ENCODE measurements at regions not wholly inside any gene's neighbourhood (a gene's known extent, or its start where the extent isn't known, plus 50 kb on each side); places are given as distances from the start of the nearest gene placed in this dataset.

DNA sequence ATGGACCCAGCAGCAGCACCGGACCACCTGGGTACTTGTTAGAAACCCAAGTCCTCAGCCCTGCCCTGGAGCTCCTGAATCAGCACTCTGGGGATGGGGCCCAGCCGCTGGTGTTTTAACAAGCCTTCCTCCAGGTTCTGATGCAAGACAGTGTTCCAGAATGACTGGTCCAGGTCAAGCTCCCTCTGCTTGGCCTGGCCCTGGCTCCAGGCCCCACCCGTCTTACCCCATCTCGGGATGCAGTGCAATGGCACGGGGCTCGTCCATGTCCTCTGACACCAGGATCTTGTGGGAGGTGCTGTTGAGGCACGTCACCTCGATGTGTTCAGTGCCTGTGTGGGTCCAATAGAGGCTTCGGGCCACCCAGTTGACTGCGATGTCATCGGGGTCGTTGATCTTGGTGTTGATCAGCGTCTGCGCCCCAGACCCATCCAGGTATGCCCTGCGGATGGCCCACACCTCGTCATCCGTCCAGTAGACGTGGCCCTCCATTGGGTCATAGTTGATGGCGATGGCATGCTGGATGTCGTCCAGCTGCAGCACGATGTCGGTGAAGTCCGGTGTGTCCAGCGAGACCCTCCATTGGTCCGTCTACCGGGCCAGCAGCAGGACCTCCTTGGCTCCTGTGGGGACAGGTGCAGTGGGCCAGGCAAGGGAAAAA, 140.3 kb downstream of the CRYBB2 start:
- TF ChIP-seq EZH2phosphoT487 (IDR thresholded peaks at IDR 0.05; ENCODE audit: borderline replicate concordance, low read length) = no peak
- TF ChIP-seq, protein P1, sequence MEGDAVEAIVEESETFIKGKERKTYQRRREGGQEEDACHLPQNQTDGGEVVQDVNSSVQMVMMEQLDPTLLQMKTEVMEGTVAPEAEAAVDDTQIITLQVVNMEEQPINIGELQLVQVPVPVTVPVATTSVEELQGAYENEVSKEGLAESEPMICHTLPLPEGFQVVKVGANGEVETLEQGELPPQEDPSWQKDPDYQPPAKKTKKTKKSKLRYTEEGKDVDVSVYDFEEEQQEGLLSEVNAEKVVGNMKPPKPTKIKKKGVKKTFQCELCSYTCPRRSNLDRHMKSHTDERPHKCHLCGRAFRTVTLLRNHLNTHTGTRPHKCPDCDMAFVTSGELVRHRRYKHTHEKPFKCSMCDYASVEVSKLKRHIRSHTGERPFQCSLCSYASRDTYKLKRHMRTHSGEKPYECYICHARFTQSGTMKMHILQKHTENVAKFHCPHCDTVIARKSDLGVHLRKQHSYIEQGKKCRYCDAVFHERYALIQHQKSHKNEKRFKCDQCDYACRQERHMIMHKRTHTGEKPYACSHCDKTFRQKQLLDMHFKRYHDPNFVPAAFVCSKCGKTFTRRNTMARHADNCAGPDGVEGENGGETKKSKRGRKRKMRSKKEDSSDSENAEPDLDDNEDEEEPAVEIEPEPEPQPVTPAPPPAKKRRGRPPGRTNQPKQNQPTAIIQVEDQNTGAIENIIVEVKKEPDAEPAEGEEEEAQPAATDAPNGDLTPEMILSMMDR (conservative IDR thresholded peaks at IDR 0.05; ENCODE audit: low read depth, low read length) = no peak
- TF ChIP-seq EZH2 (IDR thresholded peaks at IDR 0.05; ENCODE audit: low read length, unreplicated experiment) = no peak

Data from PC-3 (cell line).